Endothelial cell of umbilical vein (primary cell): ENCODE measurements at regions not wholly inside any gene's neighbourhood (a gene's known extent, or its start where the extent isn't known, plus 50 kb on each side); places are given as distances from the start of the nearest gene placed in this dataset.

Source experiments
- POLR2A ChIP-seq: IDR thresholded peaks from 2 replicates; pipeline ENCODE4 v1.6.1; 2012; ENCODE audit warnings: low read depth, mild to moderate bottlenecking, control low read depth, low read length
- POLR2AphosphoS5 ChIP-seq: IDR thresholded peaks from 2 replicates; pipeline ENCODE4 v1.6.1; 2012; ENCODE audit warnings: low read depth, mild to moderate bottlenecking, control low read depth, low read length, moderate library complexity; ENCODE audit not compliant: insufficient read depth
- TF ChIP-seq, protein P1 (sequence below), 2 donors: IDR thresholded peaks; 1 replicate in 1 of 2; 2 replicates in 1 of 2; pipeline ENCODE4 v1.5.1; 2011; ENCODE audit warnings: low read length in 2 of 2, mild to moderate bottlenecking in 2 of 2, moderate library complexity in 2 of 2, control low read depth in 1 of 2, inconsistent platforms in 1 of 2, low read depth in 1 of 2; ENCODE audit not compliant: insufficient read depth in 1 of 2; ENCODE audit errors: extremely low read depth in 1 of 2

- TF ChIP-seq, protein P1, sequence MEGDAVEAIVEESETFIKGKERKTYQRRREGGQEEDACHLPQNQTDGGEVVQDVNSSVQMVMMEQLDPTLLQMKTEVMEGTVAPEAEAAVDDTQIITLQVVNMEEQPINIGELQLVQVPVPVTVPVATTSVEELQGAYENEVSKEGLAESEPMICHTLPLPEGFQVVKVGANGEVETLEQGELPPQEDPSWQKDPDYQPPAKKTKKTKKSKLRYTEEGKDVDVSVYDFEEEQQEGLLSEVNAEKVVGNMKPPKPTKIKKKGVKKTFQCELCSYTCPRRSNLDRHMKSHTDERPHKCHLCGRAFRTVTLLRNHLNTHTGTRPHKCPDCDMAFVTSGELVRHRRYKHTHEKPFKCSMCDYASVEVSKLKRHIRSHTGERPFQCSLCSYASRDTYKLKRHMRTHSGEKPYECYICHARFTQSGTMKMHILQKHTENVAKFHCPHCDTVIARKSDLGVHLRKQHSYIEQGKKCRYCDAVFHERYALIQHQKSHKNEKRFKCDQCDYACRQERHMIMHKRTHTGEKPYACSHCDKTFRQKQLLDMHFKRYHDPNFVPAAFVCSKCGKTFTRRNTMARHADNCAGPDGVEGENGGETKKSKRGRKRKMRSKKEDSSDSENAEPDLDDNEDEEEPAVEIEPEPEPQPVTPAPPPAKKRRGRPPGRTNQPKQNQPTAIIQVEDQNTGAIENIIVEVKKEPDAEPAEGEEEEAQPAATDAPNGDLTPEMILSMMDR (IDR thresholded peaks at IDR 0.05; ENCODE audit: extremely low read depth in 1 of 2, insufficient read depth in 1 of 2, low read depth in 1 of 2, low read length in 2 of 2), result no peak
- TF ChIP-seq POLR2A (no peak), POLR2AphosphoS5 (no peak)
Measured at GRCh38 chrX:10062352-10062751, 94.4 kb upstream of the CLCN4 start.
